ENCODE measurements at regions not wholly inside any gene's neighbourhood (a gene's known extent, or its start where the extent isn't known, plus 50 kb on each side); places are given as distances from the start of the nearest gene placed in this dataset.

GRCh38 chr5:124148574-124148973, 597.9 kb downstream of the ZNF608 start:
- Histone ChIP-seq H3K9me3 (ENCODE audit: control insufficient read depth, insufficient read depth, low read length) (peaks cover 4% of the 10 kb centered on the region), H3K27me3 (ENCODE audit: control insufficient read depth, insufficient read depth, low read length) (no peaks in the 10 kb centered on the region), H3K4me3 (ENCODE audit: low read depth, low read length) (no peak overlapping the region), H3K36me3 (ENCODE audit: control insufficient read depth, insufficient read depth, low read length) (no peaks in the 10 kb centered on the region), H3K4me1 (ENCODE audit: control insufficient read depth, insufficient read depth, low read length) (no peaks in the 10 kb centered on the region), H3K9ac (ENCODE audit: low read depth, low read length) (no peak overlapping the region)

DNA sequence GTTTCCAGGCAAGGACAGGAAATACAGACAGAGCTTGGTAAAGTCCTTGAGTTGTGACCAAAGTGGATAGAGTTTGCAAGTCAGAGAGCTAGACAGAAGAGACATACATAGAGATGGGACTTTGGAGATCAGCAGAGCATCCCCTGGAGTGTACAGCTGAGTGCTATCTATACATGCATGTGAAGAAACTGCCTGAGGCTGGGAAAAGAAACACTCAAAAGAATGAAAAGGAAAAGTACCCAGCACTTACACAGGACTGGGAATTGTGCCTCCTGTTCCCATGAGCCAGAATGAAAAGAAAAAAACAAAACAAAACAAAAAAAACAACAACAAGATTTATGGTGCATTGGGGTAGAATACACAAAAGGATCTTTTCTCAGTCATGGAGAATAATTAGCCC, 606.4 kb downstream of the ZNF608 start:
- peaks cover 5% of the 10 kb centered on the region for H3K9me3 ChIP-seq (ENCODE audit: control insufficient read depth, insufficient read depth, low read length)
- H3K27me3 ChIP-seq (ENCODE audit: control insufficient read depth, insufficient read depth, low read length): no peaks in the 10 kb centered on the region
- no peak overlapping the region for H3K4me3 ChIP-seq (ENCODE audit: low read depth, low read length)

GRCh38 chr5:124139477-124139876, 607.0 kb downstream of the ZNF608 start:
- H3K4me3 ChIP-seq (ENCODE audit: low read depth, low read length): no peak overlapping the region
- no peak overlapping the region for H3K9ac ChIP-seq (ENCODE audit: low read depth, low read length)
- H3K9me3 ChIP-seq (ENCODE audit: control insufficient read depth, insufficient read depth, low read length): peaks cover 5% of the 10 kb centered on the region
- H3K36me3 ChIP-seq (ENCODE audit: control insufficient read depth, insufficient read depth, low read length): no peaks in the 10 kb centered on the region
- no peaks in the 10 kb centered on the region for H3K4me1 ChIP-seq (ENCODE audit: control insufficient read depth, insufficient read depth, low read length)
- no peaks in the 10 kb centered on the region for H3K27me3 ChIP-seq (ENCODE audit: control insufficient read depth, insufficient read depth, low read length)

More for the DNA sequence above, 606.4 kb downstream of the ZNF608 start:
- Histone ChIP-seq H3K9ac (ENCODE audit: low read depth, low read length) (no peak overlapping the region), H3K36me3 (ENCODE audit: control insufficient read depth, insufficient read depth, low read length) (no peaks in the 10 kb centered on the region), H3K4me1 (ENCODE audit: control insufficient read depth, insufficient read depth, low read length) (no peaks in the 10 kb centered on the region)

DNA sequence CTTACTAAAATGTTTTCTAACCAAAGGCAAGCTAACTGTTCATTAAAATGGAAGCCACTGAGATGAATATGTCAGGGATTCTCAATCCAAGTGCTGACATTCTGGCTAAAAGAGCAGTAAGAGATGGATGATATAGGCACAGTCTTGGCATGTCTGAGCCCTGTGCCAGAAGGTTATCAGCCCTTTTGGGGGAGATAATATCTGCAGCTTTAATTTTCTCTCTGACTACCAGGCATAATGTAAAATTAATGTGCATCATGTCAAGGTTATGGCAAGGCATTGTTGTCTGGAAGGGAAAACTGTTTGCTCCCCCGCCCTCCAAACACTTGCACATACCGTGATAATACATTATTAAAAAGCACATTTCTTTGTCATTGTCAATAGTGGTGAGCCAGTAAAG, 609.8 kb downstream of the ZNF608 start:
- Histone ChIP-seq H3K9ac (ENCODE audit: low read depth, low read length) (no peak overlapping the region), H3K36me3 (ENCODE audit: control insufficient read depth, insufficient read depth, low read length) (no peaks in the 10 kb centered on the region), H3K4me3 (ENCODE audit: low read depth, low read length) (no peak overlapping the region), H3K27me3 (ENCODE audit: control insufficient read depth, insufficient read depth, low read length) (no peaks in the 10 kb centered on the region), H3K9me3 (ENCODE audit: control insufficient read depth, insufficient read depth, low read length) (peaks cover 5% of the 10 kb centered on the region), H3K4me1 (ENCODE audit: control insufficient read depth, insufficient read depth, low read length) (no peaks in the 10 kb centered on the region)

DNA sequence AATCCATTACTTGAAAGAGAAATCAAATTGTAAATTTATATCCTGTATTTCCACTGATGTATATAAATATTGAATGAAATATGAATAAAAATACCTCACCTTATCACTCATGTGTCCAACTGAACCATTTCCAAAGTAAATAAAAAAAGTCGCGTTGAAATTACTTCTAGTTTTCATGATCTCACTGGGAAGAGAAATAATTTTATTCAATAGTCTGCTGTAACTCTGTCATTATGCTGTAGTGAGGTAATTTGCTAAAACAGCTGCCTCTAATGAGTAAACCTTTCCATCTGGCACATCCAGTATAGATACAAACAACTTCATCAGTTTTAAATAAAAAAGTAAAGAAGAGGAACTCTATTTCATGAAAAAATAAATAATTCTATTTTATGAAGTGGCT, 611.5 kb downstream of the ZNF608 start:
- peaks cover 5% of the 10 kb centered on the region for H3K9me3 ChIP-seq (ENCODE audit: control insufficient read depth, insufficient read depth, low read length)
- H3K9ac ChIP-seq (ENCODE audit: low read depth, low read length): no peak overlapping the region
- H3K27me3 ChIP-seq (ENCODE audit: control insufficient read depth, insufficient read depth, low read length): no peaks in the 10 kb centered on the region
- no peaks in the 10 kb centered on the region for H3K4me1 ChIP-seq (ENCODE audit: control insufficient read depth, insufficient read depth, low read length)
- H3K36me3 ChIP-seq (ENCODE audit: control insufficient read depth, insufficient read depth, low read length): no peaks in the 10 kb centered on the region
- H3K4me3 ChIP-seq (ENCODE audit: low read depth, low read length): no peak overlapping the region

- Histone ChIP-seq H3K4me3 (ENCODE audit: low read depth, low read length) (no peak overlapping the region), H3K27me3 (ENCODE audit: control insufficient read depth, insufficient read depth, low read length) (no peaks in the 10 kb centered on the region), H3K9me3 (ENCODE audit: control insufficient read depth, insufficient read depth, low read length) (peaks cover 5% of the 10 kb centered on the region)
These were observed 613.0 kb downstream of the ZNF608 start for GRCh38 chr5:124133406-124133805.

DNA sequence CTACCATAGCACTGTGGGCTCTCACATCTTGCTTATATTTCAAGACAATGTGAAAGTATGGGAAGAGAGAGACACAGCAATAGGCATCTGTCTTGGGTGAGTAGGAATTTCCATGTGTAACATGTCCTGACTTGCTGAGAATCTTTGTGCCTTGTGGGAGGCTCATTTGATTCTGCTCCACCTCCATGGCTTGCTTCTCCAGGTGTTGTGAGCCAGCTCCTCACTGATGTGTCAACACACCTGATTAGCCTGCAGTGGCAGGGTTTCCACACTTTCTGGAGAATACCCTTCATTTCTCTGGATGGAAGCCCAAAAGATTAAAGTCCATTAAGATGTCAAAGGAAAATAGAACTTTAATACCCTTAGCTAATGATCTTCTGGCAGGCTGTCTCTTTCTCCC, 613.6 kb downstream of the ZNF608 start:
- peaks cover 5% of the 10 kb centered on the region for H3K9me3 ChIP-seq (ENCODE audit: control insufficient read depth, insufficient read depth, low read length)
- H3K36me3 ChIP-seq (ENCODE audit: control insufficient read depth, insufficient read depth, low read length): no peaks in the 10 kb centered on the region
- no peaks in the 10 kb centered on the region for H3K4me1 ChIP-seq (ENCODE audit: control insufficient read depth, insufficient read depth, low read length)
- no peak overlapping the region for H3K4me3 ChIP-seq (ENCODE audit: low read depth, low read length)
- no peak overlapping the region for H3K9ac ChIP-seq (ENCODE audit: low read depth, low read length)
- no peaks in the 10 kb centered on the region for H3K27me3 ChIP-seq (ENCODE audit: control insufficient read depth, insufficient read depth, low read length)

More at GRCh38 chr5:124133406-124133805, 613.0 kb downstream of the ZNF608 start:
- H3K36me3 ChIP-seq (ENCODE audit: control insufficient read depth, insufficient read depth, low read length): no peaks in the 10 kb centered on the region
- no peaks in the 10 kb centered on the region for H3K4me1 ChIP-seq (ENCODE audit: control insufficient read depth, insufficient read depth, low read length)
- H3K9ac ChIP-seq (ENCODE audit: low read depth, low read length): no peak overlapping the region

GRCh38 chr5:124131466-124131865, 615.0 kb downstream of the ZNF608 start:
- no peaks in the 10 kb centered on the region for H3K36me3 ChIP-seq (ENCODE audit: control insufficient read depth, insufficient read depth, low read length)
- H3K4me1 ChIP-seq (ENCODE audit: control insufficient read depth, insufficient read depth, low read length): no peaks in the 10 kb centered on the region

DNA sequence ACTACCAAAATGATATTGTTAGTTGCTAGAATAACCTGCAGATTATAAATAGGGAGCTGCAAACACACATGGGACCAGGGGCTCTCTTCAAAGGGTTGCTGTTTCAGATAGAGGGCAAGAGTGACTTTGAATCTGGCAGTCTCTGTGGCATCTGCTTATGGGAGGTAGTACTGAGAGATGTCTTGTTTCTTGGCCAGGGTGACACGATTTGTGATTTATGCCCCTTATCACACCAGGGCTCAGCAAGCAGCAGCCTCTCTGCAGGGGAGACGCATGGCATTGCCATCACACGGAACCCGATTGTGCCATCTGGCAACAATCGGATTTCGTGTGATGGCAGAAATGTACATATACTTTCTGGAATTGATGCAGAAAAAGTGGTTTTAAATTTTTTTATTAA, 615.6 kb downstream of the ZNF608 start:
- no peak overlapping the region for H3K9ac ChIP-seq (ENCODE audit: low read depth, low read length)
- no peaks in the 10 kb centered on the region for H3K27me3 ChIP-seq (ENCODE audit: control insufficient read depth, insufficient read depth, low read length)
- H3K4me3 ChIP-seq (ENCODE audit: low read depth, low read length): no peak overlapping the region
- no peaks in the 10 kb centered on the region for H3K4me1 ChIP-seq (ENCODE audit: control insufficient read depth, insufficient read depth, low read length)
- no peaks in the 10 kb centered on the region for H3K9me3 ChIP-seq (ENCODE audit: control insufficient read depth, insufficient read depth, low read length)
- H3K36me3 ChIP-seq (ENCODE audit: control insufficient read depth, insufficient read depth, low read length): no peaks in the 10 kb centered on the region

More at GRCh38 chr5:124131466-124131865, 615.0 kb downstream of the ZNF608 start:
- Histone ChIP-seq H3K27me3 (ENCODE audit: control insufficient read depth, insufficient read depth, low read length) (no peaks in the 10 kb centered on the region), H3K9ac (ENCODE audit: low read depth, low read length) (no peak overlapping the region), H3K4me3 (ENCODE audit: low read depth, low read length) (no peak overlapping the region), H3K9me3 (ENCODE audit: control insufficient read depth, insufficient read depth, low read length) (peaks cover 1% of the 10 kb centered on the region)

- Histone ChIP-seq H3K4me3 (ENCODE audit: low read depth, low read length) (no peak overlapping the region), H3K36me3 (ENCODE audit: control insufficient read depth, insufficient read depth, low read length) (no peaks in the 10 kb centered on the region), H3K9me3 (ENCODE audit: control insufficient read depth, insufficient read depth, low read length) (no peaks in the 10 kb centered on the region), H3K9ac (ENCODE audit: low read depth, low read length) (no peak overlapping the region), H3K27me3 (ENCODE audit: control insufficient read depth, insufficient read depth, low read length) (no peaks in the 10 kb centered on the region), H3K4me1 (ENCODE audit: control insufficient read depth, insufficient read depth, low read length) (no peaks in the 10 kb centered on the region)
These were observed 616.9 kb downstream of the CSNK1G3 start for GRCh38 chr5:124128867-124129266.

- no peaks in the 10 kb centered on the region for H3K4me1 ChIP-seq (ENCODE audit: control insufficient read depth, insufficient read depth, low read length)
- no peaks in the 10 kb centered on the region for H3K9me3 ChIP-seq (ENCODE audit: control insufficient read depth, insufficient read depth, low read length)
- H3K36me3 ChIP-seq (ENCODE audit: control insufficient read depth, insufficient read depth, low read length): no peaks in the 10 kb centered on the region
- H3K4me3 ChIP-seq (ENCODE audit: low read depth, low read length): no peak overlapping the region
- no peak overlapping the region for H3K9ac ChIP-seq (ENCODE audit: low read depth, low read length)
- no peaks in the 10 kb centered on the region for H3K27me3 ChIP-seq (ENCODE audit: control insufficient read depth, insufficient read depth, low read length)
These were observed 614.7 kb downstream of the CSNK1G3 start for GRCh38 chr5:124126504-124127217.

DNA sequence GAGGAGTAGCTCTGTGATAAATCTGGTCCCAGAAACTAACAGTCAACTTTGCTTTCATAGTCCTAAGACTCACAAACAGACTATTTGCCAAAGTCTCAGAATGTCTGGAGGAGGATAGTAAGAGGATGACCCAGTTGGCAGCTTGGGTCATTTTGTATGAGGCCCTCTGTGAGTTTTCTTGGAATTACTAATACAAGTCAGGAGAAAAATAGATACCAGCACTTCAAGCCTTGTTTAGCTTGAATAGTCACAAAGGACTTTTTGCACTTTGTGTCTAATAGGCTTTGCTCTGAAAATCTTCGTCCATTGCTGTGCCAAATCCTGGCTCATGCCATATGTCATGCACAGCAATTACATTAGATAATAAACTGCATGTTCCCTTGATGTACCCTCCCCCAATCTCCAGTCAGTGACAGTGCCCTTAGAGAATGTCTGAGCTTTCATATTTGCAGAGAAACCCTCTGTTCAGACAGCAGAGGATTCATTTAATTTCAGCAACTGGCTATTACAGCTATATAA, 612.8 kb downstream of the CSNK1G3 start:
- Histone ChIP-seq H3K9ac (ENCODE audit: low read depth, low read length) (no peak overlapping the region), H3K4me1 (ENCODE audit: control insufficient read depth, insufficient read depth, low read length) (no peaks in the 10 kb centered on the region), H3K4me3 (ENCODE audit: low read depth, low read length) (no peak overlapping the region), H3K36me3 (ENCODE audit: control insufficient read depth, insufficient read depth, low read length) (no peaks in the 10 kb centered on the region), H3K27me3 (ENCODE audit: control insufficient read depth, insufficient read depth, low read length) (no peaks in the 10 kb centered on the region), H3K9me3 (ENCODE audit: control insufficient read depth, insufficient read depth, low read length) (no peaks in the 10 kb centered on the region)

Data from iPS-15b (cell line).